ENCODE measurements at regions not wholly inside any gene's neighbourhood (a gene's known extent, or its start where the extent isn't known, plus 50 kb on each side); places are given as distances from the start of the nearest gene placed in this dataset.

DNA sequence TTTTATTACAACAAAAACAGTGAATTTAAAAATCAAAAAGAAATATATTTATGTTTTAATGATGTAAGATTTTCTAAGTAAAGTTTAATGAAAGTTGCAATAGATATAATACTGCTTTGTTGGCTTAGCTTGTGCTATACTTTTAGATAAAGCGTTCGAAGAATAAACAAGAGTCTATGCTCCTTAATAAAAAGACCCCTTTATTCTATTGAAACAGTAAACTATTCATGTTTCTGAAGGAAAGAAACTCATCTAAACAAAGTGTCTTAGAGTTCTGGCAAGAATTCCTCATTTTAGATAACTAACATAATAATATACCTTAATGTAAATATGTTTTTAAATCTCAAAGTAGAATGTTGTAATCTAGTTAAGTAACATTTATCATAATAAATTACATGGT is 179.0 kb downstream of the RASSF9 start:
- TF ChIP-seq, protein P1, sequence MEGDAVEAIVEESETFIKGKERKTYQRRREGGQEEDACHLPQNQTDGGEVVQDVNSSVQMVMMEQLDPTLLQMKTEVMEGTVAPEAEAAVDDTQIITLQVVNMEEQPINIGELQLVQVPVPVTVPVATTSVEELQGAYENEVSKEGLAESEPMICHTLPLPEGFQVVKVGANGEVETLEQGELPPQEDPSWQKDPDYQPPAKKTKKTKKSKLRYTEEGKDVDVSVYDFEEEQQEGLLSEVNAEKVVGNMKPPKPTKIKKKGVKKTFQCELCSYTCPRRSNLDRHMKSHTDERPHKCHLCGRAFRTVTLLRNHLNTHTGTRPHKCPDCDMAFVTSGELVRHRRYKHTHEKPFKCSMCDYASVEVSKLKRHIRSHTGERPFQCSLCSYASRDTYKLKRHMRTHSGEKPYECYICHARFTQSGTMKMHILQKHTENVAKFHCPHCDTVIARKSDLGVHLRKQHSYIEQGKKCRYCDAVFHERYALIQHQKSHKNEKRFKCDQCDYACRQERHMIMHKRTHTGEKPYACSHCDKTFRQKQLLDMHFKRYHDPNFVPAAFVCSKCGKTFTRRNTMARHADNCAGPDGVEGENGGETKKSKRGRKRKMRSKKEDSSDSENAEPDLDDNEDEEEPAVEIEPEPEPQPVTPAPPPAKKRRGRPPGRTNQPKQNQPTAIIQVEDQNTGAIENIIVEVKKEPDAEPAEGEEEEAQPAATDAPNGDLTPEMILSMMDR (IDR thresholded peaks at IDR 0.05; ENCODE audit: low read depth, low read length) = no peak
- no peak for TF ChIP-seq EZH2phosphoT487 (IDR thresholded peaks at IDR 0.05; ENCODE audit: low read depth)
